C4-2B (cell line): ENCODE measurements at regions not wholly inside any gene's neighbourhood (a gene's known extent, or its start where the extent isn't known, plus 50 kb on each side); places are given as distances from the start of the nearest gene placed in this dataset.

Experiments used
- ZFX ChIP-seq: fragments of 450-650 bp; IDR thresholded peaks from 2 replicates; pipeline ENCODE4 v1.6.1; 2017
- TF ChIP-seq, protein P1 (sequence below): fragments of 450-650 bp; conservative IDR thresholded peaks from 2 replicates; pipeline ENCODE4 v1.5.1; 2017; ENCODE audit warnings: mild to moderate bottlenecking

DNA sequence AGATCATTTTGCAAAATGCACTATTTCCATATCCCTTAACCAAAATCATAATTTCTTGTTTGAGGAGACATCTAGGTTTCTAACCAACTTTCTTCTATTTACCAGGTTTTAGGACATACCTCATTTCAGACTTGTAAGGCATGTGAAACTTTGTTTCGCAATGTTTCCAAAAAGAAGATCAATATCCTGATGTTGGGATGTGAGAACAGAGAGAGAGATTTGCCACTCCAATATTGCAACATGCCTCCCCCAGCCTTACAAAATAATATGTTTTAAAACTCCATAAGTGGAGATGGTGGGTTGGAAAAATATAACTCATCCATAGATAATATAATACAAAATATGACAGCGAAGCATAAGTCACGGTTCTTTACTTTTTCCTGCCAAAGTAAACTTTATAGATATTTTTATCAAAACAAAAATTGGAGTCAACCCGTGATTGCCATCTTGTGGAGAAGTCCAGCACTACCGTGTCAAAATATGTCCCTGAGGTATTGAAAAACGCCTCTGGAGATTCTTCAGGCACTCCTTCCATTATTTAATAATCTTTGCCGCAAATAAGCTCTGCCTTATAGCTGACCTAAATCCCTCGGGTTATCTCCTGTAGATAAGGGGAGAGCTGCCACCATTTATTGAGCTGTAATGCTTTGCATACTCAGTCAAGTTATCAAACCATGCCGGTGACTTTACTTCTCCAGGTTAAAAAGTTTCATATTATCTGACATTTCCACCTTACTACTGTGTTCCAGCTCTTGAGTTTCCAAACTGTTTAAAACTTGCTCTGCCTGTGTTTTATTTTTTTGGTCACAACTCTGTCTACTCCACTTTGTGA lies 534.2 kb downstream of the HACE1 start:
- TF ChIP-seq, protein P1, sequence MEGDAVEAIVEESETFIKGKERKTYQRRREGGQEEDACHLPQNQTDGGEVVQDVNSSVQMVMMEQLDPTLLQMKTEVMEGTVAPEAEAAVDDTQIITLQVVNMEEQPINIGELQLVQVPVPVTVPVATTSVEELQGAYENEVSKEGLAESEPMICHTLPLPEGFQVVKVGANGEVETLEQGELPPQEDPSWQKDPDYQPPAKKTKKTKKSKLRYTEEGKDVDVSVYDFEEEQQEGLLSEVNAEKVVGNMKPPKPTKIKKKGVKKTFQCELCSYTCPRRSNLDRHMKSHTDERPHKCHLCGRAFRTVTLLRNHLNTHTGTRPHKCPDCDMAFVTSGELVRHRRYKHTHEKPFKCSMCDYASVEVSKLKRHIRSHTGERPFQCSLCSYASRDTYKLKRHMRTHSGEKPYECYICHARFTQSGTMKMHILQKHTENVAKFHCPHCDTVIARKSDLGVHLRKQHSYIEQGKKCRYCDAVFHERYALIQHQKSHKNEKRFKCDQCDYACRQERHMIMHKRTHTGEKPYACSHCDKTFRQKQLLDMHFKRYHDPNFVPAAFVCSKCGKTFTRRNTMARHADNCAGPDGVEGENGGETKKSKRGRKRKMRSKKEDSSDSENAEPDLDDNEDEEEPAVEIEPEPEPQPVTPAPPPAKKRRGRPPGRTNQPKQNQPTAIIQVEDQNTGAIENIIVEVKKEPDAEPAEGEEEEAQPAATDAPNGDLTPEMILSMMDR = peak; percentile 83
- TF ChIP-seq ZFX = no peak
